Peyer's patch (tissue), 4 donors: ENCODE measurements at regions not wholly inside any gene's neighbourhood (a gene's known extent, or its start where the extent isn't known, plus 50 kb on each side); places are given as distances from the start of the nearest gene placed in this dataset.

ENCODE experiments used
- POLR2A ChIP-seq, 2 donors: fragments of 450-650 bp; IDR thresholded peaks; one replicate each; pipeline ENCODE4 v1.5.1; 2017; ENCODE audit warnings: antibody characterized with exemption in 2 of 2, mild to moderate bottlenecking in 2 of 2, moderate library complexity in 2 of 2
- TF ChIP-seq, protein P1 (sequence below), 6 experiments: fragments of 450-650 bp in 4 of 6; fragments of 200-600 bp in 2 of 6; sonication (generic) in 1 of 6; IDR thresholded peaks; one replicate each; pipeline ENCODE4 v1.5.1; 2017 to 2019; ENCODE audit warnings: antibody characterized with exemption in 6 of 6, mild to moderate bottlenecking in 3 of 6, moderate library complexity in 1 of 6

- no peak for TF ChIP-seq POLR2A (IDR thresholded peaks at IDR 0.05)
- TF ChIP-seq, protein P1, sequence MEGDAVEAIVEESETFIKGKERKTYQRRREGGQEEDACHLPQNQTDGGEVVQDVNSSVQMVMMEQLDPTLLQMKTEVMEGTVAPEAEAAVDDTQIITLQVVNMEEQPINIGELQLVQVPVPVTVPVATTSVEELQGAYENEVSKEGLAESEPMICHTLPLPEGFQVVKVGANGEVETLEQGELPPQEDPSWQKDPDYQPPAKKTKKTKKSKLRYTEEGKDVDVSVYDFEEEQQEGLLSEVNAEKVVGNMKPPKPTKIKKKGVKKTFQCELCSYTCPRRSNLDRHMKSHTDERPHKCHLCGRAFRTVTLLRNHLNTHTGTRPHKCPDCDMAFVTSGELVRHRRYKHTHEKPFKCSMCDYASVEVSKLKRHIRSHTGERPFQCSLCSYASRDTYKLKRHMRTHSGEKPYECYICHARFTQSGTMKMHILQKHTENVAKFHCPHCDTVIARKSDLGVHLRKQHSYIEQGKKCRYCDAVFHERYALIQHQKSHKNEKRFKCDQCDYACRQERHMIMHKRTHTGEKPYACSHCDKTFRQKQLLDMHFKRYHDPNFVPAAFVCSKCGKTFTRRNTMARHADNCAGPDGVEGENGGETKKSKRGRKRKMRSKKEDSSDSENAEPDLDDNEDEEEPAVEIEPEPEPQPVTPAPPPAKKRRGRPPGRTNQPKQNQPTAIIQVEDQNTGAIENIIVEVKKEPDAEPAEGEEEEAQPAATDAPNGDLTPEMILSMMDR (IDR thresholded peaks at IDR 0.05), result no peak
Observed at GRCh38 chr1:5009376-5010065, 355.1 kb downstream of the AJAP1 start.
